HG03378 (cell line): ENCODE measurements at regions not wholly inside any gene's neighbourhood (a gene's known extent, or its start where the extent isn't known, plus 50 kb on each side); places are given as distances from the start of the nearest gene placed in this dataset.
"Not testable (repeated sequence)": the region's sequence is repeated elsewhere in the genome, so short reads cannot be mapped to it uniquely, and the experiment has no call there.

ENCODE experiments used
- ATAC-seq: cut with Tn5 transposase; IDR thresholded peaks from one replicate; pipeline ENCODE4 v1.9.1; 2021; ENCODE audit warnings: mild to moderate bottlenecking, moderate library complexity; ENCODE audit not compliant: unreplicated experiment

DNA sequence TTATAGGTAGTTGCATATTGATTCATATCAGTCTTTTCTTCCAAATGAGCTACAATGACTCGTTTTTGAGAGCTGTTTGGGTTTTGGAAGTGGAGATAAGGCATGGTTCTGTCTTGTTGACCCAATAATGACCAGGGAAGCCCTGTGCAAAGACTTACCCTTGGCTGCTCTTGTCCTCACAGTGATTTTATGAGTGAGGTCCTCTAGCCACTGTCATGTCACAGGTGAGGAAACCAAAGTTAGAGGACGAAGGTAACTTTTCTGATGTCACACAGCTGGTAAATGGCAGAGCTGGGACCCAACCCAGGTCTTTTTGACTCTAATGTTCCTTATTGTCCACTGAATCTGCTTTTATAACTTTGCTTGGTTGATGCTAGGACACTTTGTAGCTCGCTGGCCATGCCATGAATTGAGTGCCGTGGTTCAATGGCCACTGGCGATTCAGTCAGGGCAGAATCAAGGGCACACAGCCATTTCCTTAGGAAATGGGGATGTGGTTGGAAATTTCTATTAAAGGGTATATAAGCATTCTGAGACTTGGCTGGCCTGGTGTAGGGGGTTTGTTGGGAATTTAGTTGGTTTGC lies 249.1 kb downstream of the GOLGA6L6 start:
- ATAC-seq, result not testable (repeated sequence)

DNA sequence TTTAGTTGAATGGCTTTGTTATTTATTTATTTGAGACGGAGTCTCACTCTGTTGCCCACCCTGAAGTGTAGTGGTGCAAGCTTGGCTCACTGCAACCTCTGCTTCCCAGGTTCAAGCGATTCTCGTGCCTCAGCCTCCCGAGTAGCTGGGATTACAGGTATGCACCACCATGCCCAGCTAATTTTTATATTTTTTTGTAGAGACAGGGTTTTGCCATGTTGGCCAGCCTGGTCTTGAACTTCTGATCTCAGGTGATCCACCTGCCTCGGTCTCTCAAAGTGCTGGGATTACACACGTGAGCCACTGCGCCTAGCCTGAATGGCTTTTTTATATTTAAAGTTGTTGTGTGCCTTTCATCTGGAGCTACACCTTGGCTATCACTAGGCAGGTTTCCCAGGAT lies 250.0 kb downstream of the GOLGA6L6 start:
- not testable (repeated sequence) for ATAC-seq

DNA sequence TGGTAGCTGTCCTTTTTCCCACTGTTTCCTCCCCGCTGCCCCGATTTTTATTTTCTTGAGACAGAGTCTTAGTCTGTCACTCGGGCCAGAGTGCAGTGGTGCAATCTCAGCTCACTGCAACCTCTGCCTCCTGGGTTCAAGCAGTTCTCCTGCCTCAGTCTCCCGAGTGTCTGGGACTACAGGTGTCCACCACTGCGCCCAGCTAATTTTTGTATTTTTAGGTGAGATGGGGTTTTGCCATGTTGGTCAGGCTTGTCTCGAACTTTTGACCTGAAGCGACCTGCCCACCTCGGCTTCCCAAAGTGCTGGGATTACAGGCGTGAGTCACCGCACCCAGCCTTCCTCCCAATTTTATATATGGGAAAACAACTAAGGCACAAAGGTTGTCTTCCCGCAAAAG lies 251.0 kb downstream of the GOLGA6L6 start:
- ATAC-seq, result not testable (repeated sequence)

DNA sequence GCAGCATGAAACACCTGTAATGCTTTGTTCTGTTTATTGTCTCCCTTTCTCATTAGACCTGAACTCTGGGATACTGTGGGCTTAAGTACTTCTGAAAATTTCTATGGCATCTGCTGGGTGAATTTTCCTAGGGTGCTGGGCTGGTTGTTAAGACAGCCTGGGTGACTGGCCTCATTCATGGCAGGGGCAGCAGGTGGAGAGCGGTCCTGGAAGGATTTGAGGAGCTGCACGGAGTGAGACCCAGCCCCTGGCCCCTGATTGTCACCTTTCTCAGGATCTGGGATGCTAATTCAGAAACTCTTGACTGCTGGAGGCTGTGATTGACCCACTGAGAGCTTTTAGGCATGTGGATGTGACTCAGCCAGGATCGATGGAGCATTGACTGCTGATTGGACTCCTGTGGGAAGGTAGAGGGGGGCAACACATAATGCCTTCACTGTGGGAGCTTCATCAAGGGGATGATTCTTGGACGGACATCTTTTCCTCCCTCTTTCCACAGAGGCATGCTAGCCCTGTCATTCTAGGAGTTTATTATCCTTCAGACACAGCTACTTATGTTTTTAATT lies 252.0 kb downstream of the GOLGA6L6 start:
- not testable (repeated sequence) for ATAC-seq

DNA sequence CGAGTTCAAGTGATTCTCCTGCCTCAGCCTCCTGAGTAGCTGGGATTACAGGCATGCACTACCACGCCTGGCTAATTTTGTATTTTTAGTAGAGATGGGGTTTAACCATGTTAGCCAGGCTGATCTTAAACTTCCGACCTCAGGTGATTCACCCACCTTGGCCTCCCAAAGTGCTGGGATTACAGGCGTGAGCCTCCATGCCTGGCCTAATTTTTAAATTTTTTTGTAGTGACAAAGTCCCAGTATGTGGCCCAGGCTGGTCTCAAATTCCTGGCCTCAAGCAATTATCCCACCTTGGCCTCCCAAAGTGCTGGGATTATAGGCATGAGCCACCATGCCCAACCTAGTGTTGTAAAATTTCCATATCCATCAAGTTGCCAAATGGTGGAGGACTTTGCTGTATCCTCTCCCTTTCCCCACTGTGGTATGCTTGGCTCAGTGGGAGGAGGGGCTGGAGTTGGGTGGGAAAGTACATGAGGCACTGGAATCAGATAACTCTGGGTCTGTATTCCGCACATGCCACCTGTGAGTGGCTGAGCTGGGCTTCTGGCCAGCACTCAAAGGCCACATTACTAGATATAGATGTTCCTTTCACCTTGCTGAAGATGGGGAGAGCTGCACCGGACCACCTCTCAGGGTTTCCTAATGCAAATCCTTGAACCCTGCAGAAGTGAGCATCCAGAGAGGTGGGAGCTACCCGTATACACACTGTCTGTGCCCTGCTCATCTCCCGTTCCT lies 252.6 kb downstream of the GOLGA6L6 start:
- ATAC-seq, result not testable (repeated sequence)

DNA sequence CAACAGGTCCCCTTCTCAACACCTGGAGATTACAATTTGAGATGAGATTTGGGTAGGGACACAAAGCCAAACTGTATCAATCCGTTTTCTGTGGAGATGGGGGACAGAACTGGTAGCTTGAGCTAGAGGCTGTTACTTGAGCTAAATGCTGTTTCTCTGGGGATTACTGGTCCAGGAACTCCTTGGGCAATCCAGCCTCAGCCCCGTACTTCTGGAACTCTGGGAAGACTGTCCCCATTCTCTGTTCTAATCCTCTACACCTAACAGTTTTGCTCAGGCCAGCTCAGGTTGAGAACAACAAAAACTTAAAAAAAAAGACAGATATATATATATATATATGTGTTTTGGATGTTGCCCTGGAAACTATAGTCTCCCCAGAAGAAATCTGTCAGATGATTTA lies 255.0 kb downstream of the GOLGA6L6 start:
- not testable (repeated sequence) for ATAC-seq

DNA sequence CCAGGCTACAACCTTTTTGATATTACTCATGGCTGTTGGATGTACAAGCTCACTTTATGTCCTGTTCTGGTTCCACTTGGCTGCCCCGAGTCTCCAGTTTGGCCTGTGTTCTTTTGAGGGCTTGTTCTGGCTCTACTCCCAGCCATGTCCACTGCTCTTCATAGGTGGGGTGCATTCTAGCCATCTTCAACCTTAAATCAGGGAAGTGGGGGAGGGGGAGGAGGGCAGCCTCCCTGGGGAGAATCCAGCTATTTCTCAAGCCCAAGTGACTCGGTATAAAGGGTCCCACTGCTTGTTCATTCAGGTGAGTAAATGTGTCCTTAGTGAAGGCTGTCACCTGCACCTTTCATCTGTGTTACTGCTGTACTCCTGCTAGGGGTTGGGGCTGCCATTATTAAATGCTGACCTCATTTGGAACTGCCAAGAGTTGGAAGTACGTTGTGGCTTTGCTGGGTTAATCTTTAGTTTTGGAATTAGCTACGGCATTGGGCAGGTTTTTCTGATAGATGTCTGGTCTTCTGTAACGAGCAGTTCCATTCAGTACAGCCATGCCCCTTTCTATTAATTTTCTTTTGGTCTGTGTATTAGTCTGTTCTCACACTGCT lies 255.8 kb downstream of the GOLGA6L6 start:
- ATAC-seq, result not testable (repeated sequence)

DNA sequence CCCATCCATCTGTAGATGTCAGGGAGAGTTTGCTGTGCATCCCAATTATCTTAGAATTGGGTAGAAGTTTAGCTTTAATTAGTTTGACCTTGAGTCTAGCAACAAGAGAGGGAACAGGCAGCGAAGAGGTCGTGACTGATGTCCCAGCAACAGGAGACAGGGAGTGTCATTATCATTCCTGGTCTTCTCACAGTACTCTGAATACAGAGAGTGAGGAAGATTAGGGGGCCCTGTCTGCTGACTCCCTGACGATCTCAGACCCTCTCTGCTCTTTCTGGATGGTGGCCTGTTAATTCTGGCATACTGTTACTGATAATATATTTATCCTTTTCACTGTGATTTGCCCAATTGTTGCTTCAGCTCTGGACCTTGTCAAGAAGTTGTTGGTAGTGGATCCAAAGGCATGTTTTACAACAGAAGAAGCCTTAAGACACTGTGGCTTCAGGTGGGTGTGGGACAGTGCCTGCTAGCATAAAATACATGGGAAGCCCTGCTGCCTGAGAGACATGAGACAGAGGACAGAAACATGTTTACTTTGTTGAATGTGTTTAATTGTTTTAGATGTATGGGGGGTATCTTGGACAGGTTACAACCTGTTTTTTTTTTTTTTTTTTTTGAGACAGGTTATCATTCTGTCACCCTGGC lies 256.6 kb downstream of the GOLGA6L6 start:
- not testable (repeated sequence) for ATAC-seq

DNA sequence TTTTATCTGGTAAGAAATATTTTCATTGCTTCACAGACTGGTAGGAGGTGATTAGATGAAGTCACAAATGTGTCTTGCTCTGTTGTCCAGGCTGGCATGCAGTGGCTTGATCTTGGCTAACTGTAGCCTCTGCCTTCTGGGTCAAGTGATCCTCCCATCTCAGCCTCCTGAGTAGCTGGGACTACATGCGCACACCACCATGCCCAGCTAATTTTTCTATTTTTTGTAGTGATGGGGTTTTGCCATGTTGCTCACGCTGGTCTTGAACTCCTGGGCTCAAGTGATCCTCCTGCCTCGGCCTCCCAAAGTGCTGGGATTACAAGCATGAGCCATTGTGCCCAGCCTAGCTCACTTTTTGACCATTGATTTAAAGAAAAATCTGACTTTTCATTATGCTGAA lies 257.9 kb downstream of the GOLGA6L6 start:
- not testable (repeated sequence) for ATAC-seq

DNA sequence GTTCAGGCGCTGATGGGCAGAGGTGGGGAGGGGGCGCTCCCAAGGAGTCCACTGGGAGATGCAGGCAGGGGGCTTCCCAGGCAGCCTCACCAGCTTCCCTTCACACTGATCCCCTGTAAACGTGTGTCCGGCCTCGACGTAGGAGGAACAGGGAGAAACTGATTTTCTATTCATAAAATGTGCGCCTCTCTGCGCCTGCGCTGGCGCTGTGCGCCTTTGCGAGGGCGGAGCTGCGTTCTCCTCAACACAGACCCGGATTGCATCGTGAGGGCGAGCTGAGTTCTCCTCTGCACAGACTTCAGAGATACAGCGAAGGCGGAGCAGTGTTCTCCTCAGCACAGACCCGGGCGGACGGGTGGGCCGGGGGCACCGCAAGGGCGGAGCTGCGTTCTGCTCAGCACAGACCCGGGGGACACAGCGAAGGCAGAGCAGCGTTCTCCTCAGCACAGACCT lies 259.1 kb downstream of the GOLGA6L6 start:
- not testable (repeated sequence) for ATAC-seq

DNA sequence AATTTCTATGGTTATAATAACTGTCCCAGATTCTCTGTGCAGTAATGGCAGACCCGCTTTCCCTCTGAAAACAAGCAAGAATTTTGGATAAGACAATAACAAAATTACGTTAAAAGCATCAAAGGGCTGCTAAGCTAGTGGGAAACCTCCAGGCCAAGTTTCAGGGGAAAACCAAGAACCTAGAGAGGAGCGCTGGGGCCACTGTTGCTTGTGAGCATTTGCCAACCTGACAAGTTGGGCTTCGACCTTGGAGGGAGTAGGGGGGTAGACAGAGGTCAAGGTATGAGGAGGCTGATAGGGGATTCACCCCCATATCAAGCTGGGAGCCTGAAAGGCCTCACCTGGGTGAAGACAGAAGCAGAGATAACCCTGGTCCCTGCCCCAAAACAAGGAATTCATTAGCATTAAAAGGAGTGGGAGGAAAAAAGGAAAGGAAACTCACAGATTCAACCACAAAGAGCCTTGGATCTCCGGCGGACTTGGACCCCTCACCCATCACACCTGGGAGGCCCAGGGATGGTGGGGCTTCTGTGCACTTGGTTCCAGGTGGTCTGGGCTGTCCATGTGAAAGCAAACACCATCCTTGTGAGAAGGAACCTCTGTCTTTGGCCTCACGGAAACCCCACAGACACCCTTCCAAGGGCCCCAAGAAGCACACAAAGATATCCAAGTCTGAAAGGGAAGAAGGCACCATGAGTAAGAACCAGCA lies 259.9 kb downstream of the GOLGA6L6 start:
- not testable (repeated sequence) for ATAC-seq

DNA sequence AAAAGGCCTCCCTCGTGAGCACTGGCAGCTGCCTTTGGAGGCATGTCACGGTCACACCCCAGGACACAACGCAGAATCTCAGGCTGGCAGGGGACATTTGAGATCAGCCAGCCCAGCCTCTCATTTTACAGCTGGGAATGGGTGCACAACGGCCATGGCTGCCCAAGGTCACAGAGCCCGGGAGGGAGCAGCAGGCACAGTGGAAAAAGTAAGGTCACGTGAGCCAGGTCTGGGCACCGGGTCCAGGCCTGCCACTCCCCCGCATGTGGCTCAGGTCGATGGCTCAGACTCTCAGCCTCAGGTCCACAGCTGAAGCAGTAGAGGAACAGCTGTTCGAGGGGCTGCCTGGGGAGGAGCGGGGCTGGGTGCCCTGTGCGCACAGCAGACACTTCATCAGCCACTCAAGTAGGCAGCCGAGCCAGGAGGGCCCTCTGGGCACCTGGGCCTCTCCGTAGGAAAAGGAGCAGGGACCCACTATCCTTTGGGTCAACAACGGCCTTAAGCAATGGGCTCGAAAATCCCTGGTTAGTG lies 260.6 kb downstream of the GOLGA6L6 start:
- ATAC-seq, result no peak

DNA sequence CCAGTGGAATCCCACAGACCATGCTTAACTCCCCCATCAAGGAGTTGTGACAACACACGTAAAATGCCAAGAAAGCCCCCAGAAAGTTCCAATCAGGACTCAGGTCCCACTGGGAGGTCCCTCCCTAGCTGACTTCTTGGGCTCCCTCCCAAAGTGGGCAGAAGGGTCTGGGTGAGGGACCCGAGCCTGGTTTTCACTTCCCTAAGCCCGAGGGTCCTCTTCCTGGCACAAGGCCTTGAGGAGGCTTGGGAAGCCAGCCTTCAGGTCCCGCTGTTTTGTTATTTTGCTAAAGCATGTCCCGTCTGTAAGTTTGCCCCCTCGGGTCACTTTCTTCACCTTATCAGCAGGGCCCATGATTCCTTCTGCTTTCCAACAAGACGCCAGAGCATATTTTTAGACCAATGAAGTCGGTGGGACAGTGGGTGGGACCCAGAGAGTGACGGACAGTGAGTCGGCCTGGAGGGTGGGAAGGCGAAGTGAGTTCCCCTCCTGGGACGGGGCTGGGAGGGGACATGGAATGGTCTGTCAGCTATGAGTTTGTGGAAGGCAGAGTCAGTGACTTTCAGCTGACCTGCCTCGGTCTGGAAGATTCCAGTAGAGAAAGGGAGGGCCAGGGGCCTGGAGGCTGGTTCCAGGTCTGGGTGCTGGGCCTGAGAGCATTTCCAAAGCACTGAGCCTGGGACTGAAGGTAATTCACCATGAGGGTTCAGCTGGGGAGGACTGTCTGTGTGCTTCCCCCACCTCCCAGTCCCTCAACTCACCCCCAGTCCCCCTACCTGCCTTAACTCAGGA lies 261.3 kb downstream of the GOLGA6L6 start:
- not testable (repeated sequence) for ATAC-seq

DNA sequence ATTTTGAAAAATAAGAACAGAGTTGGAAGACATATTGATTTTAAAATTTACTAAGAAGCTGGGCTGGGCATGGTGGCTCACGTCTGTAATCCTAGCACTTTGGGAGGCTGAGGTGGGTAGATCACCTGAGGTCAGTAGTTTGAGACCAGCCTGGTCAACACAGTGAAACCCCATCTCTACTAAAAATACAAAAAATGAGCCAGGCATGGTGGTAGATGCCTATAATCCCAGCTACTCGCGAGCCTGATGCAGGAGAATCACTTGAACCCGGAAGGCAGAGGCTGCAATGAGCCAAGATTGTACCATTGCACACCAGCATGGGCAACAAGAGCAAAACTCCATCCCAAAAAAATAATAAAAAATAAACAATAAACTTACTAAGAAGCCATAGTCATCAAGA lies 262.5 kb downstream of the GOLGA6L6 start:
- ATAC-seq, result not testable (repeated sequence)

DNA sequence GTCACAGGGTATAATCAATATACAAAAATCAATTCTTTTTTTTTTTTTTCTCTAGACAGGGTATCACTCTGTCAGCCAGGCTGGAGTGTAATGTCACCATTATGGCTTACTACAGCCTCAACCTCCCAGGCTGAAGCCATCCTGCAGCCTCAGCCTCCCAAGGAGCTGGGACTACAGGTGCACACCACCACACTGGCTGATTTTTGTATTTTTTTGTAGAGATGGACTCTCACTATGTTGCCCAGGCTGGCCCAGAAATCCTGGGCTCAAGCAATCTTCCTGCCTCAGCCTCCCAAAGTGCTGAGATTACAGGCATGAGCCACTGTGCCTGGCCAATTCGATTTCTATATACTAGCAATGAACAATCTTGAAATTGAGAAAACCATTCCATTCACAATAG lies 263.2 kb downstream of the GOLGA6L6 start:
- not testable (repeated sequence) for ATAC-seq

DNA sequence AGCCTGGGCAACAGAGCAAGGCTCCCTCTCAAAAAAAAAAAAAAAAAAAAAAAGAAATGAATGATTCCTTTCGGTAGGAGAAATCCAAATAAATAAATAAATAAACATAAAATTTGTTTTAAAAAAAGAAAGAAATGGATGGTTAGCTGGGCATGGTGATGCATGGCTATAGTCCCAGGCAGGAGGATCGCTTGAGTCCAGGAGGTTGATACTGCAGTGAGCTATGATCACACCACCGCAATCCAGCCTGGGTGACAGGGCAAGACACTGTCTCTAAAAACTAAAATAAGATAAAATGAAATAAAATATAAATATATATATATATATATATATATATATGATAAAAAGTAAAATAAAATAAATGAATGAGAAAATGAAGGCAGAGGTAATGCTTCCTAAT lies 264.1 kb downstream of the GOLGA6L6 start:
- not testable (repeated sequence) for ATAC-seq

DNA sequence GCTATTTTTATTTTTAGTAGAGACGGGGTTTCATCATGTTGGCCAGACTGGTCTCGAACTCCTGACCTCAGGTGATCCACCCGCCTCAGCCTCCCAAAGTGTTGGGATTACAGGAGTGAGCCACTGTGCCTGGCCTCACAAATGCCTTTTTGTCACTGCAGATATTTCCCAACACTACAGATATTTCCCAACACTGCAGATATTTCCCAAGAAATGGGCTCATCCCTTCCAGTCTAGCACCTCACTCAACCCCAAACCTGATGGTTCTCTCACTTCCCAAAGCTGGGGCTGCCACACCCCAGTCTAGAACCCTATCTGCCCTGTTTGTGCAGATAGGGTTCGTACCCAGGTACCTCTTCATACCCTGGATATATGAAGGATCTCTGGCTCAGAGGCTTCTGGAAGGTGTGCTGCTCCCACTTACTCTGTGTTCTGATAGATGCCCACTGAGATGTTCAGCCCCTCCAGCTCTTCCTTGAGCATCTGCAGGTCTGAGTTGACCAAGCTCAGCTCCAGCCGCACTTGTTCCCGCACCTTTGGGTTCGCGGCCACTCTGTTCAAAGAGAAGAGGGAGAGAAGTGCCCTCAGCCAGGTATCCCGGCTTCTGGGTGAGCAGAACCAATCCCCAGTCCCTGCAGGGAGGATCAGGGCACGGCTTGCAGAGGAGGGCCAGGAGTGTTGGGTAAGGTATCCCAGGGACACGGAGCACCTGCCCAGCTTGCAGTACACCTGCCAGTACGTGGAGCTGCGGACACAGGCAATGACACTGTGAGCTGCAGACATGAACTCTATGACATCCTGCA lies 265.1 kb downstream of the GOLGA6L6 start:
- not testable (repeated sequence) for ATAC-seq

DNA sequence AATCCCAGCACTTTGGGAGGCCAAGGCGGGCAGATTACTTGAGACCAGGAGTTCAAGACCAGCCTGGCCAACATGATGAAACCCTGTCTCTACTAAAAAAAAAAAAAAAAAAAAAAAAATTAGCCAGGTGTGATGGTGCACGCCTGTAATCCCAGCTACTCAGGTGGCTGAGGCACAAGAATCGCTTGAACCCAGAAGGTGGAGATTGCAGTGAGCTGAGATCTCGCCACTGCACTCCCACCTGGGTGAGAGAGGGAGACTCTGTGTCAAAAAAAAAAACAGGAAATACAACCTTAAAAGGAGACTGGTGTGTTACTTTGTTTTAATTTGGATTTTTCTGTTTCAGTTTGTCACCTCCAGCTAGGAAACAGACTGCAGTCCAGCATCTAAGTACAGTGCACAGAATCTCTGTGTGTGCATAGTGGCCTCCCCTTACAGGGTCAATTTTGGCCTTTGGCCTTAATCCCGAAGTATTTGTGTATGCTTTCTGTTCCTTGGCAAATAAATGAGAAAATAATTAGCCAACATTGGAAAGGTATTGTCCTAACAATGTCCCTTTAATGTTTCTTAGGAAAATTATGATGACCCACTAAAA lies 266.1 kb downstream of the GOLGA6L6 start:
- ATAC-seq, result not testable (repeated sequence)
